A673 (cell line): ENCODE measurements at regions not wholly inside any gene's neighbourhood (a gene's known extent, or its start where the extent isn't known, plus 50 kb on each side); places are given as distances from the start of the nearest gene placed in this dataset.

Experiments used
- BruUV-seq: library from RNA; stranded (reverse); fragments of 400-500 nt; replicated peaks from 2 replicates; lab custom pipeline; 2021; lab: Mats Ljungman, UMichigan
- CTCF ChIA-PET: fragments of 300-600 bp; sonication (Branson Sonifier 250); formaldehyde crosslinking; loops from one replicate; lab custom pipeline; 2022; ENCODE audit warnings: antibody characterized with exemption; lab: Charles Lee
- POLR2A ChIA-PET: fragments of 300-600 bp; sonication (Branson Sonifier 250); formaldehyde crosslinking; loops from one replicate; lab custom pipeline; 2022; ENCODE audit warnings: antibody characterized with exemption; ENCODE audit not compliant: low non-redundant PET; lab: Charles Lee
- DNase-seq: peaks from one replicate; pipeline ENCODE4 v3.0.0-alpha.2; 2015; ENCODE audit warnings: low spot score
- H3K27ac ChIP-seq: fragments of 200-600 bp; sonication (generic); 2 replicates; pipeline ENCODE4 v1.5.1; 2016; ENCODE audit warnings: mixed run types, low read depth, mild to moderate bottlenecking, mixed read lengths, antibody characterized with exemption, low read length; ENCODE audit not compliant: poor library complexity, severe bottlenecking
- H3K27me3 ChIP-seq: fragments of 200-600 bp; sonication (generic); replicated peaks from 2 replicates; pipeline ENCODE4 v1.6.1; 2017; ENCODE audit warnings: mixed run types, low read depth, mild to moderate bottlenecking, mixed read lengths, antibody characterized with exemption, low read length; ENCODE audit not compliant: insufficient read depth, poor library complexity
- H3K36me3 ChIP-seq: fragments of 200-600 bp; sonication (generic); 2 replicates; pipeline ENCODE4 v1.6.1; 2016; ENCODE audit warnings: mixed run types, mild to moderate bottlenecking, mixed read lengths, antibody characterized with exemption, low read length; ENCODE audit not compliant: insufficient read depth, poor library complexity, severe bottlenecking
- H3K4me1 ChIP-seq: fragments of 200-600 bp; sonication (generic); 2 replicates; pipeline ENCODE4 v1.6.1; 2017; ENCODE audit warnings: mixed run types, mild to moderate bottlenecking, mixed read lengths, antibody characterized with exemption, low read length; ENCODE audit not compliant: insufficient read depth, poor library complexity, severe bottlenecking
- H3K4me3 ChIP-seq: fragments of 200-600 bp; sonication (generic); 2 replicates; pipeline ENCODE4 v1.5.1; 2016; ENCODE audit warnings: low read depth, mixed run types, mild to moderate bottlenecking, mixed read lengths, low read length; ENCODE audit not compliant: poor library complexity, severe bottlenecking
- H3K9me3 ChIP-seq: fragments of 200-600 bp; sonication (generic); 2 replicates; pipeline ENCODE4 v1.6.1; 2016; ENCODE audit warnings: mixed run types, low read depth, mild to moderate bottlenecking, mixed read lengths, antibody characterized with exemption, low read length; ENCODE audit not compliant: poor library complexity, severe bottlenecking
- EZH2 ChIP-seq: fragments of 200-600 bp; sonication (generic); IDR thresholded peaks from 2 replicates; pipeline ENCODE4 v1.6.1; 2017; ENCODE audit warnings: borderline replicate concordance, low read depth, mild to moderate bottlenecking, mixed read lengths, antibody characterized with exemption, low read length; ENCODE audit not compliant: poor library complexity, severe bottlenecking
- intact Hi-C: fragments of 100-400 bp; cut with micrococcal nuclease; formaldehyde crosslinking; loops from one replicate; pipeline ENCODE4 v1.10.0; 2022; ENCODE audit not compliant: unreplicated experiment
- TF ChIP-seq, protein P1 (sequence below): fragments of 300-800, 200-600 bp; sonication (generic); conservative IDR thresholded peaks from 2 replicates; pipeline ENCODE4 v1.5.1; 2017; ENCODE audit warnings: low read depth, mild to moderate bottlenecking, antibody characterized with exemption, low read length, moderate library complexity, mixed read lengths

DNA sequence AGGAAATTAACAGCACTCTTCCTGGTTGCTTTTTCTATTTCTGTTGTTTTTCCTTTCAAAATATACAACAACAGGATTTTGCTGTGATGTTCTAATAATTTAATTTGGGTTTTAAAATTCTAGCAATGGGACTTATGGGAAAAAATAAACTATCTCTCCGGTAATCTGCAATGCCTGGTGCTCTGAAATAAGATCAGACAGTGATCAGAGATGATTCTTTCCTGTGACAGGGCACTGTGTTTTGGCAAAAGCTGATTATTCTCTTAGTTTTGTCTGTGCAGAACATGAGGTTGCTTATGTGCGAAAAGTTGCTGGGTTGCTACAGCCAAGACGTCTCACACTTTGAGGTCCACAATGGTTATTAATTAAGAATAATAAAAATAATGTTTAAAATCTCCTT is 291.7 kb downstream of the FBXO8 start:
- intact Hi-C loops = loop anchor here (2.0 to 10.0 kb wide), 4 partner anchors 130 to 567 kb away; no protein-coding TSS in a partner anchor
- Histone ChIP-seq H3K9me3 (no peaks in the 10 kb centered on the region), H3K27ac (peak overlapping the region; percentile 65), H3K4me1 (peaks cover 31% of the 10 kb centered on the region), H3K36me3 (no peaks in the 10 kb centered on the region), H3K4me3 (no peak overlapping the region), H3K27me3 (no peaks in the 10 kb centered on the region)
- ChIA-PET POLR2A (no interaction called here), CTCF (no interaction called here)
- TF ChIP-seq EZH2 = no peak
- TF ChIP-seq, protein P1, sequence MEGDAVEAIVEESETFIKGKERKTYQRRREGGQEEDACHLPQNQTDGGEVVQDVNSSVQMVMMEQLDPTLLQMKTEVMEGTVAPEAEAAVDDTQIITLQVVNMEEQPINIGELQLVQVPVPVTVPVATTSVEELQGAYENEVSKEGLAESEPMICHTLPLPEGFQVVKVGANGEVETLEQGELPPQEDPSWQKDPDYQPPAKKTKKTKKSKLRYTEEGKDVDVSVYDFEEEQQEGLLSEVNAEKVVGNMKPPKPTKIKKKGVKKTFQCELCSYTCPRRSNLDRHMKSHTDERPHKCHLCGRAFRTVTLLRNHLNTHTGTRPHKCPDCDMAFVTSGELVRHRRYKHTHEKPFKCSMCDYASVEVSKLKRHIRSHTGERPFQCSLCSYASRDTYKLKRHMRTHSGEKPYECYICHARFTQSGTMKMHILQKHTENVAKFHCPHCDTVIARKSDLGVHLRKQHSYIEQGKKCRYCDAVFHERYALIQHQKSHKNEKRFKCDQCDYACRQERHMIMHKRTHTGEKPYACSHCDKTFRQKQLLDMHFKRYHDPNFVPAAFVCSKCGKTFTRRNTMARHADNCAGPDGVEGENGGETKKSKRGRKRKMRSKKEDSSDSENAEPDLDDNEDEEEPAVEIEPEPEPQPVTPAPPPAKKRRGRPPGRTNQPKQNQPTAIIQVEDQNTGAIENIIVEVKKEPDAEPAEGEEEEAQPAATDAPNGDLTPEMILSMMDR = no peak
- no TSS peak for BruUV-seq
- no peak for DNase-seq

- H3K36me3 ChIP-seq = no peaks in the 10 kb centered on the region
- H3K27me3 ChIP-seq = no peaks in the 10 kb centered on the region
- POLR2A ChIA-PET = no interaction called here
- TF ChIP-seq, protein P1 = no peak
- no peak for TF ChIP-seq EZH2
- H3K4me3 ChIP-seq = no peak overlapping the region
- peak; percentile 37 for DNase-seq
- intact Hi-C loops = loop anchor here (2.0 to 10.0 kb wide), 4 partner anchors 131 to 567 kb away; no protein-coding TSS in a partner anchor
- H3K4me1 ChIP-seq = peaks cover 31% of the 10 kb centered on the region
- no peaks in the 10 kb centered on the region for H3K9me3 ChIP-seq
- peak overlapping the region; percentile 65 for H3K27ac ChIP-seq
- CTCF ChIA-PET = interaction anchor here (0.9 to 1.1 kb wide), 2 partner anchors 157 to 485 kb away, joined by 3 read pairs; no protein-coding TSS in a partner anchor
- no TSS peak for BruUV-seq
Observed at GRCh38 chr4:173991316-173991715, 292.2 kb downstream of the FBXO8 start.

GRCh38 chr4:173990869-173991210 is 292.6 kb downstream of the FBXO8 start:
- ChIA-PET POLR2A (interaction anchor here (0.6 kb wide), 1 partner anchor 164 kb away, joined by 3 read pairs; no protein-coding TSS in a partner anchor), CTCF (interaction anchor here (0.9 to 1.1 kb wide), 3 partner anchors 156 to 485 kb away, joined by 3 read pairs; no protein-coding TSS in a partner anchor)
- Histone ChIP-seq H3K4me1 (peaks cover 31% of the 10 kb centered on the region), H3K36me3 (no peaks in the 10 kb centered on the region), H3K4me3 (no peak overlapping the region), H3K9me3 (no peaks in the 10 kb centered on the region), H3K27me3 (no peaks in the 10 kb centered on the region), H3K27ac (peak overlapping the region; percentile 65)
- intact Hi-C loops = loop anchor here (2.0 to 10.0 kb wide), 4 partner anchors 131 to 566 kb away; no protein-coding TSS in a partner anchor
- BruUV-seq = no TSS peak
- DNase-seq = peak; percentile 89
- TF ChIP-seq, protein P1 = peak; percentile 21; the same call in 1 of the 2 replicates
- TF ChIP-seq EZH2 = no peak
